Stromal cell of bone marrow (primary cell): ENCODE measurements at regions not wholly inside any gene's neighbourhood (a gene's known extent, or its start where the extent isn't known, plus 50 kb on each side); places are given as distances from the start of the nearest gene placed in this dataset.

Experiments
- DNase-seq: peaks from one replicate; pipeline ENCODE4 v3.0.0-alpha.2; 2012; ENCODE audit warnings: low read depth

DNA sequence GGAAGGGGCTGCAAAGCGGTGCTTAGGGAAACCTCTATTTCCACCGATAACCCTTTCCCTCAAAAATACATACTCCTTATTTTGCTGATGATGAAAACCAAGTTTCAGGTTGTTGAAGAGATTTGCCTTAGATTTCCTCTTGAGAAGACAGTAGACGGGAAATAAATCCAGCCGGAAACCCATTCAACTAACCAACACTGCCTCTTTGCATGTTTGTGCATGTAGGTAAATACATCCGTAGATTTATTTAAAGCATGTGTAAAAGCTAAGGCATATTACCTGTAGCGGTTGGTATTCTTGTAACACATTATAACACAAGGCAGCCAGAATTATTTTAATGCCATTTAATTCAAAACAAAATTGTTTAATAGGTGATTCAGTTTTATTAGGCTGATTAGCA is 136.3 kb upstream of the SLC22A23 start:
- no peak for DNase-seq

DNA sequence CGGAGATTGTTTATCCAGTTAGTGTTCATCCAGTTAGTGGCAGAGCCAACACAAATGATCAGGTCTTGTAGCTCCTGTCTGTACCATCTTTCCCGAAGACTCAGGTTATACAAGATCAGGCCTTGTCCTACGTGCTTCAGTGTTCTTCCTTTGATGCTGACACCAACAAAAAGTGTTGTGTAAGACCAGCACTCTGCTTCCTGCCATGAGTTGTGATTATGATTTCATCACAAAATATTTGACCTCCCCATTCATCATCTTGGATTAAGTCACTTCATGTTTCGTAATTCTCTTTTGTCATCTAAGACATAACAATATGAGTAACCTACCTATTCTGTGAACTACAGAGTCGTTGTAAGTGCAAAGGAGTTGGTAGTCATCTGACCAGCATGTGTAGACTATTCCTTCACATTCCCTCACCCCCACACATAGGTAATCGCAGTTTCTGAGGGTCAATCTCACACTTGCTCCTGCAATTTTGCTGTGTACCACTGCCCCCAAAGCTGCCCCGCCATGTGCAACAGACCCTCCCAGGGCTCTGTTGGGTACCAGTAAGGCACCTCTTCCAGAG is 135.6 kb upstream of the SLC22A23 start:
- peak; percentile 93 for DNase-seq

DNA sequence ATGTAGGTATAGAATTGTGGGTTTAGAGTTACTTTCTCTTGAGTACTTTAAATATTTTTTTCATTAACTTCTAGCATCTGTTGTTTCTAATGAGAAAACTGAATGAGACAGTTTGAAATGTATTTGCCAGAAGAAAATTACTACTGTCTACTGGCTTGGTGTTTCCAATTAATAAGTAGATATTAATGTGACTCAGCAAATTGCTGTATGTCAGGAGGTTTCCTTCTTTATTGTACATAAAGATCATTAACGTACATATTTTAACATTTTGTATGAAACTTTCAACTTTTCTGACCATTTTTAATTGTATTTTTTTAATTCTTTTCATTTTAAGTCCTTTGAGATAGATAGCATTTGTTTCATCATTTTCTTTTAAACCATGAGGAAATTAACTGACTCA is 135.1 kb upstream of the SLC22A23 start:
- DNase-seq, result no peak

DNA sequence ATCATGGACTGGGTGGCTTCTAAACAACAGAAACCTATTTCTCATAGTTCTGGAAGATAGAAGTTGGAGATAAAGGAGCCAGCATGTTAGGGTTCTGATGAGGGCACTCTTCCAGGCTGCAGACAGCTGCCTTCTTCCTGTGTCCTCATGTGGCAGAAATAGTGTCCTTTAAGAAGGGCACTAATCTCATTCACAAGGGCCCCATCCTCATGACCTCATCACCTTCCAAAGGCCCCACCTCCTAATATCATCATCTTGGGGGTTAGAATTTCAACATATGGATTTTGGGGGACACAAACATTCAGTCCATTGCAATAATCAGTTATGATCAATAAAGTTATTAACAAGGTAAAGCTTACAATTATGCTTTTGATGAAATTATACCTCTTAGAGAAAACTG is 130.8 kb upstream of the SLC22A23 start:
- DNase-seq, result no peak

- peak; percentile 82 for DNase-seq
These were observed 128.6 kb upstream of the SLC22A23 start for GRCh38 chr6:3585320-3585935.

- DNase-seq, result no peak
These were observed 127.8 kb upstream of the SLC22A23 start for GRCh38 chr6:3584606-3585005.

DNA sequence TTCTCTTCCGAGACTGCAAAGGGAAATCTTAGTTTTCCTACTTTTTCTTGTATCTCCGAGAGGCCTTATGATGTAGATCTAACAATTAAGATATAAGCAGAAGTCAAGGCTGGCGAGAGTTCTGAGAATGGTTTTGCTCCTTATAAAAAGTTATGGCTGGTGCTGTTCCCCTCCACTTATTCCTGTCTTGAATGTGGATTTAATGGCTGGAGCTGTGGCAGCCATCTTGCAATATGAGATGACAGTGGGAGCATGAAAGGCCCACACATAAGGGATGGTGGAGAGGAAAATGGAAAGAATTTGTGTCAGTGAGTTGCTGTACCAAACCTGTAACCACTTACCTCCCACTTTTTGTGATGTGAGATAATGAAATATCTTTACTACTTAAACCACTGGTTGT is 124.6 kb upstream of the SLC22A23 start:
- no peak for DNase-seq

- no peak for DNase-seq
These were observed 122.9 kb upstream of the SLC22A23 start for GRCh38 chr6:3579652-3580175.

DNA sequence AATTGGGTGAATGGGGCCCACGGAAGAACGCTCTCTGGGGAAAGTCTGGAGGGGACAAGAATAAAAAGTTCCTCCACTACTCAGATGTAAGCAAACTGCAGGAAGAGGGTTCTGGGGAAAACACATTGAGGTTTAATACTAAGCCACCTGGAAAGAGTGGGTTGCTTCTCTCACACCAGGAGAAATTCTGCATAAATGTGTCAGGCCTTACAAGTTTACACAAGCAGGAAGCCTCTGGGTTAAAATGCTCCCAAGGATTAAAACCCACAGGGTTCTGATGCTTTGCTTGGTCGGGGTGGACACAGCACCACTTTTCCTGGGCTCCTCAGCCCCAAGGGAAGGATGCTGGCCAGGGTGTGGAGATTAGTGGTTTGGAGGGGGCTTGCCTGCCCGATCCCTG is 122.1 kb upstream of the SLC22A23 start:
- DNase-seq, result no peak

GRCh38 chr6:3577517-3577916 is 120.7 kb upstream of the SLC22A23 start:
- DNase-seq, result no peak

DNA sequence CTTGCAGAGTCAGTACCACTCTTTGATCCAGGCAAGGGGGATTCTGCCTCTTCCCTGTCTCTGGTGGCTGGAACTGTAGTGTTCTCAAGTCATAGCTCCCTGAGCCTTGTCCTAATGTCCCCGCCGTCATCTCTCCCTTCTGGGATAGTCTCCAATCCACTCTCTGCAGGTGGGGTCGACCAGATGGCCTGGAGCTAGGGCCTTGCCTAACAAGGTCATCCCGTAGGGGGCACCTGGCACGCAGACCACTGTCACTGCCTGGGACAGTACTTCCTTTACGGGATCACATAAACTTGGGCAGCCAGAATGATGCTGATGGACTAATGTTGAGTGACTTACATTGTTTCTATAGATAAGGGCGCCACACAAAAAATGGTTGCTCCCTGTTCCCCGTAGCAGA is 118.9 kb upstream of the SLC22A23 start:
- no peak for DNase-seq

DNA sequence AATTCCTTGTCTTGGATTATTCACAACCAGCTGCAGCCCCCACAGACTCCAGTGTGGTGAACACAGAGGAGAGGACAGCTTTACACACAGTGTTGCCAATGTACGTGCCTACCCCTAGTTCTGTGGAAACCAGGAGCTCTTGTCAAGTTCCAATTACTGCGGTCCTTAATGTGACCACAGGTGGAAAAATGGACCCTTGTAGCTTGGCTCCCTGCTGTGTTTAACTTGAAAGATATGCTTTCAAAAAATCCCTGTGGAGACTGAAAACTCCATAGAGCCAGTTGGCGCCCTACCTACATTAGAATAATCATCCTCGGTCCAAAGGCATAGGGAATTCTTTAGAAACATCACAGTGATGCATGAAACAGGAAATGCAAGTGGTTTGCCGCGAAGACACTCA is 118.3 kb upstream of the SLC22A23 start:
- no peak for DNase-seq

- DNase-seq, result no peak
These were observed 116.8 kb upstream of the SLC22A23 start for GRCh38 chr6:3573670-3574069.

DNA sequence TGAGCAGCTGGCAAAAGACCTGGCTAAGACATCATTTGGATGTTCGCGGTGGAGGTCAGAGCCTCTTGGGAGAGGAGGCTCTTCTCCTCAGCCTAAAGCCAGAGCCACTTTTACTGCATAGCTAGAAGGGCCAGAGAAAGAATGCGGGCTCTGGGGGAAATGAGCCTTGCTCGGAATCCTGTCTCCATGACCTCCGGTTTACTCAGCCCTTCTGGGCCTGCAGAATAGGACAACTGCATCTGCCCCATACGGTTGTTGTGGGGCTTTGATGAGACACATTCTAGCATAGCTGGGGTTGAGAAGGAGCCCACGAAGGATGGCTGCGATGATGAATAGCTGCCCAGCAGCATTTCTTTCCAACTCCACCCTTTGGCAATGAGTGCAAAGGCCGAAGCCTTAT is 115.0 kb upstream of the SLC22A23 start:
- DNase-seq, result no peak

GRCh38 chr6:3571250-3571681 is 114.4 kb upstream of the SLC22A23 start:
- no peak for DNase-seq

- DNase-seq, result no peak
These were observed 113.0 kb upstream of the SLC22A23 start for GRCh38 chr6:3569816-3570215.

- no peak for DNase-seq
These were observed 111.7 kb upstream of the SLC22A23 start for GRCh38 chr6:3568396-3569082.

DNA sequence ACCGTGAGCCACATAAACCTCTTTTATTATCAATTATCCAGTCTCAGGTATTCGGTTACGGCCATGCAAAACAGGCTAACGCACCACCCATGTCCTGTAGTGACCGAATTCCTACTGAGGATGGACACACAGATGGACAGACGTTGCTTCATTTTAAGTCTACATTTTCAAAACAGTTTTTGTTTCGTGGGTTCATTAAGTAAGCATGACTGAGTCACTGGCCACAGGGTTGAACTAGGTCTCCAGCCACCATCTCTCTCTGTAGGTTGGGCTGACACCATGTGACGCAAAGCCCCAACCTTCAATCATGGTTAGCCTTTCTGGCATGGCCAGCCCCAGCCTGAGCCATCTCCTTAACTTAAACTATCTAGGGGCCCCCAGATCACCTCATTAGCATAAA is 110.0 kb upstream of the SLC22A23 start:
- peak; percentile 65 for DNase-seq

DNA sequence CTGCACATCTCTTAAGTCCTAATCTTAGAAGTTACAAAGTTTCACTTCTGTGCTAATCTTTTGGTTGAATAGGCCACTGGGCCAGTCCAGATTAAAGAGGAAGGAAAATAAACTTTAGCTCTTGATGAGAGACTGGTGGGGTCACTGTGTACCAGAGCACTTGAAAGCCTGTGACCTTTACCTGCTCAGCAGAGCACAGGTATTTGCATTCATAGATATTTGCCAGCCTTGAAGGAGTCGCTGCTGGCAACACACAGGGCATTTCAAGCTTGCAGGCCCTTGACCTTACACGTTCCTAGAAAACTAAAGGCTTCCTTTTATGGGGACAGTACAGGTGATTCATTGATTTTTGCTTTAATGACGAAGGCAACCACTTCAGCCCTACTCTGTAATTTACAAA is 108.4 kb upstream of the SLC22A23 start:
- DNase-seq, result no peak

- no peak for DNase-seq
These were observed 104.9 kb upstream of the SLC22A23 start for GRCh38 chr6:3561725-3562124.

DNA sequence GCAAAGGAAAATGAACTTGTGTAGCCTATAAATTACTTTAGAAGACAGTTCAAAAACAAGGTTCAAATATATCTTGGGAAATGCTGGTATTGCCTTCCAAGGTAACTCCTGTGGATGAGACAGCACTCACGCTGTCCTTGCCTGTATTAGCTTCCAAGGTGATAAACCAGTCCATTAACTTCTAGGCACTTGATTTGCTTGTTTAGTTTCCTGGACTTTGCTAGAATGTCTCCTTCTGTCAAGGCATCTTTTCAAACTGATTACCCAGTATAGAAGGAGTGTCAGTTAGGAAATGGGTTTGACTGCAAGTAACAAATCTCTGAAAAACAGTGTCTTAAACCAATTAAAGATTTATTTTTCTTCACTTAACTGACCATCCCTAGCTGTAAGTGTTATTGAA is 103.4 kb upstream of the SLC22A23 start:
- DNase-seq, result no peak

GRCh38 chr6:3559561-3559960 is 102.7 kb upstream of the SLC22A23 start:
- no peak for DNase-seq

DNA sequence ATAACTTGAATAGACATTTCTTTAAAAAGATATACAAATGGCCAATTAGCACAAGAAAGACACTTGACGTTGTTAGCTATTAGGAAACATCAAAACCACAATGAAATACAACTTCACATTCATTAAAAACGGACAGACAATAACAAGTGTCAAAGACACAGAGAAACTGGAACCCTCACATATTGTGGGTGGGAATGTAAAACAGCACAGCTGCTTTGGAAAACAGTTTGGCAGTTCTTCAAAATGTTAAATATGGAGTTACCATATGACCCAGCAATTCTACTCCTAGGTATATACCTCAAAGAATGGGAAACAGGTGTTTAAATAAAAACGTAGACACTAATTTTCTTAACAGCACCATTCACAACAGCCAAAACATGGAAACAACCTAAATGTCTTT is 100.5 kb upstream of the SLC22A23 start:
- no peak for DNase-seq

- DNase-seq, result no peak
These were observed 96.4 kb upstream of the SLC22A23 start for GRCh38 chr6:3553254-3553653.
